Jurkat, Clone E6-1 (cell line): ENCODE measurements at regions not wholly inside any gene's neighbourhood (a gene's known extent, or its start where the extent isn't known, plus 50 kb on each side); places are given as distances from the start of the nearest gene placed in this dataset.
"Not testable (repeated sequence)": the region's sequence is repeated elsewhere in the genome, so short reads cannot be mapped to it uniquely, and the experiment has no call there.

ENCODE experiments used
- DNase-seq: peaks from one replicate; pipeline ENCODE4 v3.0.0-alpha.2; 2011; ENCODE audit warnings: low read depth, low spot score
- H3K4me3 ChIP-seq: 2 replicates; pipeline ENCODE4 v1.5.1; 2011; ENCODE audit warnings: mild to moderate bottlenecking, low read length, control low read depth, moderate library complexity

- no peak for DNase-seq
- no peak overlapping the region for H3K4me3 ChIP-seq
Observed at GRCh38 chr5:12208366-12209100, 304.3 kb upstream of the CTNND2 start.

DNA sequence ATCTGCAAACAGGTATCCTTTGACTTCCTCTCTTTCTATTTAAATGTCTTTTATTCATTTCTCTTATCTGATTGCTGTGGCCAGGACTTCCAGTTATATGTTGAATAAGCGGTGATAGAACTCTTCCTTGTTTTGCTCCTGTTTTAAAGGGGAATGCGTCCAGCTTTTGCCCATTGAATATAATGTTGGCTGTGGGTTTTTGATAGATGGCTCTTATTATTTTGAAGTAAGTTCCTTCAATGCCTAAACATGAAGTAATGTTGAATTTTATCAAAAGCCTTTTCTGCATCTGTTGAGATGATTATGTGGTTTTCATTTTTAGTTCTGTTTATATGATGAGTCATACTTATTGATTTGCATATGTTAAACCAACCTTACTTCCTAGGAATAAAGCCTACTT, 300.5 kb upstream of the CTNND2 start:
- H3K4me3 ChIP-seq = no peak overlapping the region
- no peak for DNase-seq

DNA sequence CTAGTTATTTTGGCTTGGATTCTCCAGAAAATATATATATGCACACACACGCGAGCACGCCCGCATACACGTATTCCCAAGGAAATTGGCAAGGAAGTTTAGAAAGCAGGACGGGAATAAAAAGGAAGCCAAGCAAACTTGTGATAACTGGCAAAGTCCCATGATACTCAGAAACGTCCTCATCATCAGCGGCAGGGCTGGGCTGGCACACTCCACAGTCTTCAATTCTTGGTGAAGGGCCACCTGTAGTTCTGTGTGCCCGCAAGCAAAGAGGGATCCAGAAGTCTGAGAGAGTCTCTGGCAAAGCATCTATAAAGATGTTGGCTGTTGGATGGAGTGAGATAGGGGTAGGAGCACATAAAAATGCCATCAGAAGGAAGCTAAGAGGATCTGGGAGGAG, 289.3 kb upstream of the CTNND2 start:
- DNase-seq = no peak
- H3K4me3 ChIP-seq = no peak overlapping the region

DNA sequence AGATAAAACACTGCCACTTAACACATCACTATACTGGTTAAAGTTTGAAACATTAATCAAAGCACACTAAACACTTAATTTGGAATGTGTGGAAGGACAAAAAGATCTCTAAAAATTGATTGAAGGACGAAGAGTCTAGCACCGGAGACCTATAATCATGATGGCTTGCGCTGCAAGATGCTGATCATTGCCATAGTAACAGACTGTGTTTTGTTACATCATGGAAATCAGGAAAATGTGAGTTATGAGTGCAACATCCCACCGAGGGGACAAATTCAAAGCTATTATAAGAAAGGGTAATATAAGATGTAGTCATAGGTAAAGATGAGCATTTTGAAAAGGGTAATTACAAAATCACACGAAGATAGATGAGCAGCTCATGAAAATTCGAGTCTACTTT, 278.8 kb upstream of the CTNND2 start:
- H3K4me3 ChIP-seq = no peak overlapping the region
- no peak for DNase-seq

- no peak for DNase-seq
- H3K4me3 ChIP-seq = no peak overlapping the region
Observed at GRCh38 chr5:12177851-12178250, 273.6 kb upstream of the CTNND2 start.

DNA sequence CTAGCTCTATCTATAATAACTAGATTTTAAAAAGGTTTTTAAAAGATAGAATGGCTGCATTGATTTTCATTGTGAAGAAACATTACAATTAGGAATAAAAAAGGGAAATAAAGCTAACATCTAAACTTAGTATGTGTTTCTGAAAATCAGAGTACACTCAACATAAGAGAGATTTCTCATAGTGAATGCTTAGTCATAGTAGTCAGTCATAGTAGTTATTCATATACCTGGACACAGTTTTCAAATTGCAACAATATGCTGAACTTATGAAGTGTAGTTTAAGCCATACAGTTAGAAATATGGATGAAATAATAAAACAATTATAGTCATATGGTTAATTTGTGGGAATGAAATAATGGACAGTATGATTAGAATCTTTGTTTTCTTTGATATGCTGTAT, 273.0 kb upstream of the CTNND2 start:
- no peak for DNase-seq

DNA sequence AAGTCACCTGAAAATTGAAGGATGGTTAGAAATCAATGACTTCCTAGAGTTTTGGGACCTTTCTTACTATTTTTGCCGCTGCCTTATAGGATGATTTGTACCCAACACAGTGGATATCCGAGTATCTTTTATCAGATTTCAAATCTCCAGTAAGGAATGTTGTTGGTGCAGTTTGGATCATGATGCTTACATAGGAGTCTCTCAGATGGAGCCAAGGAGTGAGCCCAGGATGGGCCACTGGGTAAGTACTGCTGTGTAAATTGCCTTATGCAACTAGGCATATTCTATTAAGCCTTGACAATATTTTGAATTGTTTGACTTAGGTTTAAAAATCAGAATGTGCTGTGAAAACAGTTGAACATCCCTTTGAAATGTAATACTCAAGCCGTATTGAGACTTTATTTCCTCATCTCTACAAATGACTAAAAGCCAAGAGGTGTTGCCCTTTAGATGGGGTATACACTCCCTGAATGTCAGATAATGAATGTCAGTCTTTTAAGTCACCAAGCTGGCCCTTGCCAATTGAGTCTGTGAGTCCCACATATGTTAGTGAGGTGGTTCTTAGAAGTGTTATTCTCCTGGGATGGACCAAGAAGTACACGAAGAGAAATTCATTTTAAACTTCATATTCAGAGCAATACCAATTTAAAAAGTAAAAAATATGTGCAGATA, 271.8 kb upstream of the CTNND2 start:
- DNase-seq = no peak
- no peak overlapping the region for H3K4me3 ChIP-seq

More for the DNA sequence above, 273.0 kb upstream of the CTNND2 start:
- H3K4me3 ChIP-seq = no peak overlapping the region

DNA sequence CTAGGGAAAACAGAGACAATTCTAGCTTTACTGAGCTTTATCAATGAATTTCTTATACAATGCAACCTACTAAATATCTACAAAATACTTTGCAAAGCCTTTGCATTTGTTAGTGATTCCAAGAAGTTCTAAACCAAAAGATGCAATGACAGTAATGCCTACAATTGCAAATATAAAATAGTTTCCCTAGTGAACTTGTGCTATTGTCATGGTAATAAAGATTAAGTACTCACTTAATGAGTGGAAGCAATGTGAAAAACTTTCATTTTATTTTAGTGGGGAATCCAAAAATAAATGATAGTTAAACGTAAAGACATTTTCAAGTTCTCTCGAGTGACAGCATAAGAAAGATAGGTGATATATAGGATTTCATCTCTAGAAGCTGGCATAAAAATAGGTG, 270.5 kb upstream of the CTNND2 start:
- no peak overlapping the region for H3K4me3 ChIP-seq
- no peak for DNase-seq

DNA sequence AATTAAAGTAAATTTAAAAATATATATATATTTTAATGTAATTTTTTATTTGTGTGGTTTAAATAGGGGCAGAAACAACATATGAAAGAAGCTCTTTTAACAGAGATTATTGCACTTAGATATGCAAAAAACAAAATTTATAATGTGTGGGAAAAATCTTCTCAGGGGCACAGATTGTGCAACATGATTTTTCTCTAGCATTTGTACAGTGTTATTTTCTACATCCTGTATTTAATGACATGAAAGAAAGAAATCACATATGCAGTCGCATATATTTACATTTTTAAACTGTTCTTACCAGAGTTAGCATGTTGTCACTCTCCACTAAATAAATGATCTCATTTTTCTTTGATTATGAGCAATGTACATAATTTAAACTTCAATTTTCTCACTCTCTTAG, 265.3 kb upstream of the CTNND2 start:
- no peak for DNase-seq

DNA sequence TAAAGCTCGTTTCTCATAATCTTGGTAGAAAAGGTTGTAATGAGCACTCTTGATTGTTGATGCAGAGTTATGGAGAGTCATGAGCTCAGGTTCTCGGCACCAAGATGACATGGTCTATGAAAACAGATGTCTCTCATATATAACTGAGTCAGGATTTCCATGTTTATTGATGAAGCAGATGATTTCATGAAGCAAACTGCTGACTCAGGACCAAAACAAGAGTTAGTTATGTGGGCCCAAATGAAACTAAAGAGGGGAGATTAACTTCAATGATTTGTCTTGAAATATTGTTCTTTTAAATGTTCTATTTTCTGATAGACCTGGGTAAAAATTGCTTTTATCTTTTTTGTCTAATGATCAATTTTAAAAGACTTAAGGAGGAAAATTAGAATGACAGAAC, 258.6 kb upstream of the CTNND2 start:
- no peak for DNase-seq
- H3K4me3 ChIP-seq = no peak overlapping the region

More for the DNA sequence above, 265.3 kb upstream of the CTNND2 start:
- no peak overlapping the region for H3K4me3 ChIP-seq

- DNase-seq = no peak
- H3K4me3 ChIP-seq = no peak overlapping the region
Observed at GRCh38 chr5:12147513-12147912, 243.3 kb upstream of the CTNND2 start.

GRCh38 chr5:12141496-12141895, 237.2 kb upstream of the CTNND2 start:
- no peak overlapping the region for H3K4me3 ChIP-seq
- DNase-seq = no peak

- H3K4me3 ChIP-seq = no peak overlapping the region
- no peak for DNase-seq
Observed at GRCh38 chr5:12133520-12133919, 229.3 kb upstream of the CTNND2 start.

DNA sequence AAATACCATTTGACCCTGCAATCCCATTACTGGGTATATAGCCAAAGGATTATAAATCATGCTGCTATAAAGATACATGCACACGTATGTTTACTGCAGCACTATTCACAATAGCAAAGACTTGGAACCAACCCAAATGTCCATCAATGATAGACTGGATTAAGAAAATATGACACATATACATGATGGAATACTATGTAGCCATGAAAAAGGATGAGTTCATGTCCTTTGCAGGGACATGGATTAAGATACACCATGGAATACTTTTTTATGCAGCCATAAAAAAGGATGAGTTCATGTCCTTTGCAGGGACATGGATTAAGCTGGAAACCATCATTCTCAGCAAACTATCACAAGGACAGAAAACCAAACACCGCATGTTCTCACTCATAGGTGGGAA, 226.8 kb upstream of the CTNND2 start:
- not testable (repeated sequence) for H3K4me3 ChIP-seq, DNase-seq

GRCh38 chr5:12125895-12126294, 221.6 kb upstream of the CTNND2 start:
- no peak for DNase-seq
- H3K4me3 ChIP-seq = no peak overlapping the region

DNA sequence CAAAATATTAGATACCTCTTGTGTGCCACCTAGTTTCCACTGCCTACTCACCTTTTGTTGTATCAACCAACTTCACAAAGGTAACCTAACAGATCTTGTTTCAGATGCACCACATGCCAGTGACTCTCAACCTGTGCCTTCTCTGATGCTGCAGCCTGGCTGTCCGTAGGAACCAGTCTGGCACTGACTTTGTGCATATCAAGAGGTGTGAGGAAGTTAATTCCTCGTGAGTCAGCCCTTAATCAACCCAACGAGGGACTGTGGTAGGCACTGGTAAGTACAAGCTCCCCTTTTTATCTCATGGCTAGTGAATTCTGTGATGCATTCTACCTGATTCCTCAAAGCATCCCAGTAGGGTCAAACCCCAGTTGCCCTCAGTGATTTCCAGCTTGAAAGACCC, 215.4 kb upstream of the CTNND2 start:
- no peak overlapping the region for H3K4me3 ChIP-seq
- no peak for DNase-seq

- no peak for DNase-seq
- H3K4me3 ChIP-seq = no peak overlapping the region
Observed at GRCh38 chr5:12114075-12114474, 209.8 kb upstream of the CTNND2 start.

DNA sequence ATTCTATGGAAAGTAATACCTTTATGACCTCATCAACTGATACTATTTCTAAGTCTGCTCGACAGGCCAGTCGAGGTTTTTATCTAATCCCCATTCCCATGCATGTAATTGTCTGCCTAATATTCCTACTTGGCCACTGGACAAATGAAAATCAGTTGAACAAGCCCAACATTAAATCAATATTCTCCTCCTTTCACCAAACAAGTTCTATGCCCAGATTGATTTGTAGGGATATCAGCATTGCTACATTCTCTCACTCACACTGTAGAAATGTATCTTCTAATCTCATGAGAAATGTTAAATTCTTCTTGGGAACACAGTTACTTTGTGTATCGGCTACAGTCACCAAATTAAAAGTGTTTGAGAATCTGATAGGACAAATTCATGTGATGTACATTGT, 208.8 kb upstream of the CTNND2 start:
- no peak for DNase-seq
- no peak overlapping the region for H3K4me3 ChIP-seq

DNA sequence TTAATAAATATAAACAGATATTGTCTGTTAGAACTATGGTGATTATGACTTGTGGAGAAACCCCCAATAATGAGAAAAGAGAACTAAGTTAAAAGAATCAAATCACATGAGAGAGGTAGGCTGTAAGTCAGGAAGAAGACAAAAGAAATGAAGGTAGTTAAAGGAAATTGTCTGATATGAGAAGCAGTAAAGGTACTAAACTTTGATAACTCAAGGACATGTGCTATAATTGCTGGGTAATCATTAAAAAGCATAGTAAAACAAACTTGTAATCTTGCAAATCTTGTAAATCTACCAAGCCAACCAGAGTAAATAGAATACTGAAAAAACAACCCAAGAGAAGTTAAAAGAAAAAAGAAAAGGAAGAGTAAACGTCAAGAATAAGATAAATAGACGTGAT, 207.0 kb upstream of the CTNND2 start:
- no peak overlapping the region for H3K4me3 ChIP-seq
- no peak for DNase-seq

DNA sequence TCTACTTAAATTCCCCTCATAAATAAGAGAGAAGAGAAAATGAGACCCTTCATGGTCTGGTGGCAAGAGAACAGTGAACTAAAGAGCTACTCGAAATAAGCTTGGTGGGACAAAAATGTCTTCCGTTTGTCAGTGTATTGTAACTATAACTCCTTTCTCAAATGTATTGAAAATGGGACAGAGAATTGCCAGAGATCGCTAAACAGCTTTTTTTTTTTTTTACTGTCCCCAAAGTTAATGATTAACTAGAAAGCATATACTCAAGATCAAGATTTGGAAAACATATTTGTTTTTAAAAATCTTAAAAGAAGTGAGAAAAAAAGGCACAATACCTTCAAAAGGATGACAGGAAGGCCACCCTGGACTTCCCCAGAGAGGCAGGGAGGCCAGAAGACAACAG, 206.4 kb upstream of the CTNND2 start:
- DNase-seq = no peak
- H3K4me3 ChIP-seq = no peak overlapping the region

DNA sequence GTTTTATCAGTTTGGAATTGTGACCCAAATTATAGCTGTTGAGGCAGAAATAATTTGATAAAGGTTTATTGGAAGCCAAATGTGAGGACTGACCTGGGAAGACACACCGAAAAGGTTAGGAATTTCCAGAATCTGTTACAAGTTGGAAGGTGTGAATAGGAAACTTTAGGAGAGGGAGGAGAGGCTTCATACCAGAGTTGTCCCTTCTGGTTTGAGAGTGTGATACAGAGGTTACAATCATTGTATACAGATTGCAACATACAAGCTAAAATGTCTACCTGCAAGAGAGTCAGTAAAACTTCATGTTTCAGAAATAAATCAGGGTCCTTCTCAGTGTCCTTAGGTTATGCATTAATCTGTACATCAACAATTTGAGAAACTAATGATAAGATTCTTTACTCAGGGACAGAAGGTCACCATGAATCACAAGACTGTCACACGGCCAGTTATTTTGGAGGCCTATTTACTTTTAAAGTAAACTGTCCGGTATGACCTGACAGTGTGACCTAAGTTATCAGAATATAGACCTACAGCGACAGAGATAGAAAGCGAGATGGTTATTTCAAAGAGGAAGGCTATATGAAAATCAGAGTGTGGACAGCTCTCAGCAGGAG, 204.9 kb upstream of the CTNND2 start:
- no peak overlapping the region for H3K4me3 ChIP-seq
- no peak for DNase-seq
